ENCODE measurements at regions not wholly inside any gene's neighbourhood (a gene's known extent, or its start where the extent isn't known, plus 50 kb on each side); places are given as distances from the start of the nearest gene placed in this dataset.

GRCh38 chr2:117512307-117512706 is 302.2 kb upstream of the DDX18 start:
- CTCF ChIA-PET, result no interaction called here
- POLR2A ChIA-PET, result no interaction called here
- H3K9me3 ChIP-seq (ENCODE audit: control insufficient read depth, insufficient read depth, low read length), result peaks cover 17% of the 10 kb centered on the region
- H3K27ac ChIP-seq (ENCODE audit: low read depth, low read length), result no peak overlapping the region
- TF ChIP-seq CTCF (IDR thresholded peaks at IDR 0.05; ENCODE audit: low read depth, low read length), result no peak
- DNase-seq (ENCODE audit: low read depth, low spot score), result no peak
- no peaks in the 10 kb centered on the region for H3K27me3 ChIP-seq (ENCODE audit: control insufficient read depth, insufficient read depth, low read length)
- H3K4me3 ChIP-seq (ENCODE audit: low read depth, low read length), result no peak overlapping the region

DNA sequence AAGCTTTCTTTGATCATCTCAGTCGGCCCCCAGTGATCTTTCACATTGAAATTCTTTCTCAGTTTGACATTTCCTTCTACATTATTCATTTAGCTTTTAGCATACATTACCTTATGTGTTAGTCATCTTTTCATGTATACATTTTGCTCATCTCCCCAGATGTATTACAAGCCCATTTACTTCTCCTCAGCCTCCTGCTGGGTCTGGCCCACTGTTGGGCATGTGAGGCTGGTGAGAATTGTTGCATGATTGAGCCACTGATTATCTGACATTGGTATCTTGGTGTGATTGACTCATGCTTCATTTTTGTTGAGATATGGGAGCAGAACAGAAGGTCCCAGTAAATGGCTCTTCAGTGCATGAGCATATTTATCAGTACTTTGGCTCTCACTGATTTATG is 300.1 kb upstream of the DDX18 start:
- ChIA-PET POLR2A (no interaction called here), CTCF (no interaction called here)
- TF ChIP-seq CTCF (IDR thresholded peaks at IDR 0.05; ENCODE audit: low read depth, low read length), result no peak
- no peaks in the 10 kb centered on the region for H3K27me3 ChIP-seq (ENCODE audit: control insufficient read depth, insufficient read depth, low read length)
- H3K9me3 ChIP-seq (ENCODE audit: control insufficient read depth, insufficient read depth, low read length), result peaks cover 19% of the 10 kb centered on the region
- no peak for DNase-seq (ENCODE audit: low read depth, low spot score)
- H3K27ac ChIP-seq (ENCODE audit: low read depth, low read length), result no peak overlapping the region
- no peak overlapping the region for H3K4me3 ChIP-seq (ENCODE audit: low read depth, low read length)

DNA sequence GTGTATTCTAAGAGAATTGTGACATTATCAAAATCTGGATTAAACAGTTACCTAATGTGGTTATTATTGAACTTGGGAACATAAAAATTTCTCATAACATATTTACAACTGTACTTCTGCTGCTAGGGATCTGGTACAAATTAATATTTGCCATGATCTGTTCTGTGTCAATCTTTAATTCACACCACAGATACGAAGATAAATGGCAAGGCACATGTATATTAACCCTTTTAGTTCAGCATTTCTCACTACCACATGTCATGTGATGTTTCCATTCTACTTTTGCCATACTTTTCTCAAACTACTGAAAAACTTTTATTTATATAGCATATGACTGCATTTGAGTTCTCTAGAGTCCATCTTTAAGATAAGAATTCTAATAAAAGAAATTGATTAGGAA is 295.3 kb upstream of the DDX18 start:
- H3K9me3 ChIP-seq (ENCODE audit: control insufficient read depth, insufficient read depth, low read length), result peaks cover 8% of the 10 kb centered on the region
- no peak overlapping the region for H3K4me3 ChIP-seq (ENCODE audit: low read depth, low read length)
- TF ChIP-seq CTCF (IDR thresholded peaks at IDR 0.05; ENCODE audit: low read depth, low read length), result no peak
- CTCF ChIA-PET, result no interaction called here
- no peaks in the 10 kb centered on the region for H3K27me3 ChIP-seq (ENCODE audit: control insufficient read depth, insufficient read depth, low read length)
- H3K27ac ChIP-seq (ENCODE audit: low read depth, low read length), result no peak overlapping the region
- POLR2A ChIA-PET, result no interaction called here
- DNase-seq (ENCODE audit: low read depth, low spot score), result no peak

GRCh38 chr2:117519721-117520120 is 294.8 kb upstream of the DDX18 start:
- Histone ChIP-seq H3K4me3 (ENCODE audit: low read depth, low read length) (no peak overlapping the region), H3K9me3 (ENCODE audit: control insufficient read depth, insufficient read depth, low read length) (peaks cover 8% of the 10 kb centered on the region), H3K27me3 (ENCODE audit: control insufficient read depth, insufficient read depth, low read length) (no peaks in the 10 kb centered on the region), H3K27ac (ENCODE audit: low read depth, low read length) (no peak overlapping the region)
- CTCF ChIA-PET, result no interaction called here
- POLR2A ChIA-PET, result no interaction called here
- no peak for DNase-seq (ENCODE audit: low read depth, low spot score)
- TF ChIP-seq CTCF (IDR thresholded peaks at IDR 0.05; ENCODE audit: low read depth, low read length), result no peak

DNA sequence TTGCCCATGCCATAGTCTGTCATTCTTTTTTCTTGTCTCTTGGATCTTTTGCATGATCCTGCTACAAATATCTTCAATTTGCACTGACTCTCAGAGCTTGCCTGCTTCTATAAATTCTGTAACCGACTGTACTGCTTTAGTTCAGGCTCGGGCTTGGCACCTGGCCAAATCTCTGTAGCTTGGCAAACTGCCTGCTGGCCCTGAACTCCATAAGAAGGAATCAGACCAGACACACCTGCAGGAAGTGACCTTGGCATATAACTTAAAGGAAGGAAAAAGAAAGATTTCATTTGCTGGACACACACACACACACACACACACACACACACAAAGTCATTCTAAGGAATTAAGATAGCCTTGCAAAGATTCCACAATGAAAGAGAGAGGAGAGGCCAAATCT is 291.2 kb upstream of the DDX18 start:
- no peaks in the 10 kb centered on the region for H3K27me3 ChIP-seq (ENCODE audit: control insufficient read depth, insufficient read depth, low read length)
- H3K4me3 ChIP-seq (ENCODE audit: low read depth, low read length), result no peak overlapping the region
- POLR2A ChIA-PET, result no interaction called here
- no peak overlapping the region for H3K27ac ChIP-seq (ENCODE audit: low read depth, low read length)
- DNase-seq (ENCODE audit: low read depth, low spot score), result no peak
- H3K9me3 ChIP-seq (ENCODE audit: control insufficient read depth, insufficient read depth, low read length), result no peaks in the 10 kb centered on the region; the same call in 1 of the 2 replicates
- no peak for TF ChIP-seq CTCF (IDR thresholded peaks at IDR 0.05; ENCODE audit: low read depth, low read length)
- CTCF ChIA-PET, result no interaction called here

Measured in AG04450 (cell line).